GM21390 (cell line): ENCODE measurements at regions not wholly inside any gene's neighbourhood (a gene's known extent, or its start where the extent isn't known, plus 50 kb on each side); places are given as distances from the start of the nearest gene placed in this dataset.

Source experiments
- ATAC-seq: cut with Tn5 transposase; IDR thresholded peaks from one replicate; pipeline ENCODE4 v1.9.1; 2021; ENCODE audit not compliant: unreplicated experiment

- no peak for ATAC-seq
These were observed 179.1 kb upstream of the ETAA1 start for GRCh38 chr2:67218056-67218455.

GRCh38 chr2:67219651-67220050 is 177.5 kb upstream of the ETAA1 start:
- ATAC-seq, result no peak

GRCh38 chr2:67221266-67221665 is 175.9 kb upstream of the ETAA1 start:
- no peak for ATAC-seq

GRCh38 chr2:67225287-67225973 is 171.7 kb upstream of the ETAA1 start:
- no peak for ATAC-seq

- no peak for ATAC-seq
These were observed 167.4 kb upstream of the ETAA1 start for GRCh38 chr2:67229706-67230105.

- ATAC-seq, result no peak
These were observed 164.2 kb upstream of the ETAA1 start for GRCh38 chr2:67232936-67233335.

GRCh38 chr2:67234440-67234839 is 162.7 kb upstream of the ETAA1 start:
- no peak for ATAC-seq

GRCh38 chr2:67237288-67237687 is 159.8 kb upstream of the ETAA1 start:
- no peak for ATAC-seq

- ATAC-seq, result no peak
These were observed 156.6 kb upstream of the ETAA1 start for GRCh38 chr2:67240507-67240906.

GRCh38 chr2:67241453-67241852 is 155.7 kb upstream of the ETAA1 start:
- ATAC-seq, result no peak

GRCh38 chr2:67242456-67242855 is 154.7 kb upstream of the ETAA1 start:
- ATAC-seq, result no peak

GRCh38 chr2:67243919-67244318 is 153.2 kb upstream of the ETAA1 start:
- no peak for ATAC-seq

- no peak for ATAC-seq
These were observed 150.3 kb upstream of the ETAA1 start for GRCh38 chr2:67246791-67247190.

GRCh38 chr2:67251741-67252140 is 145.4 kb upstream of the ETAA1 start:
- no peak for ATAC-seq

- no peak for ATAC-seq
These were observed 141.1 kb upstream of the ETAA1 start for GRCh38 chr2:67255933-67256615.

GRCh38 chr2:67256892-67257291 is 140.2 kb upstream of the ETAA1 start:
- ATAC-seq, result no peak

- ATAC-seq, result no peak
These were observed 139.0 kb upstream of the ETAA1 start for GRCh38 chr2:67258122-67258521.

- no peak for ATAC-seq
These were observed 138.3 kb upstream of the ETAA1 start for GRCh38 chr2:67258831-67259230.

- ATAC-seq, result no peak
These were observed 137.4 kb upstream of the ETAA1 start for GRCh38 chr2:67259556-67260342.

GRCh38 chr2:67260343-67261277 is 136.5 kb upstream of the ETAA1 start:
- ATAC-seq, result no peak

GRCh38 chr2:67267241-67267640 is 129.9 kb upstream of the ETAA1 start:
- no peak for ATAC-seq
